K562 (cell line): ENCODE measurements at regions not wholly inside any gene's neighbourhood (a gene's known extent, or its start where the extent isn't known, plus 50 kb on each side); places are given as distances from the start of the nearest gene placed in this dataset.

Experiments
- ATAC-seq: fragments of 200-7000 bp; cut with Tn5 transposase; 3 replicates; pipeline ENCODE4 v1.9.1; 2020; ENCODE audit warnings: moderate library complexity
- BruUV-seq: library from RNA; stranded (reverse); fragments of 400-500 nt; replicated peaks from 2 replicates; lab custom pipeline; 2021; lab: Mats Ljungman, UMichigan
- CTCF ChIA-PET: fragments of 300-600 bp; formaldehyde crosslinking; extraction: SDS; loops from one replicate; lab custom pipeline; 2021; ENCODE audit warnings: low intra/inter-chr PET ratio; lab: Yijun Ruan, JAX
- POLR2A ChIA-PET: fragments of 300-600, 350-650 bp; sonication (Branson Sonifier 250); formaldehyde crosslinking; extraction: SDS; loops from one replicate; lab custom pipeline; 2021; ENCODE audit warnings: antibody characterized with exemption, inconsistent platforms; lab: Yijun Ruan, JAX
- DNase-seq, 4 experiments: peaks; one replicate each; pipeline versions ENCODE4 v3.0.0 to v3.0.0-alpha.2; 2011 to 2018; ENCODE audit warnings: low spot score in 3 of 4, mixed read lengths in 3 of 4; ENCODE audit errors: extremely low read depth in 1 of 4
- FAIRE-seq: peaks from 2 replicates; lab custom pipeline; 2011; peaks lifted over from hg19 to GRCh38; lab: Jason Lieb, UNC
- H2AFZ ChIP-seq: 2 replicates; pipeline ENCODE4 v1.6.0; 2011; ENCODE audit warnings: low read depth, low read length, control low read depth, inconsistent platforms
- H3K27ac ChIP-seq: fragments of 200-600 bp; 3 replicates; pipeline ENCODE4 v1.8.0; 2011; ENCODE audit warnings: low read depth, mild to moderate bottlenecking, control low read depth, inconsistent platforms, low read length, moderate library complexity, mixed read lengths; ENCODE audit errors: extremely low read depth
- H3K27me3 ChIP-seq, 2 experiments: fragments of 300-600 bp in 1 of 2; 2 replicates in 1 of 2; 3 replicates in 1 of 2; pipeline versions ENCODE4 v1.6.0 to v1.8.0; 2011; ENCODE audit warnings: inconsistent platforms in 2 of 2, low read length in 2 of 2, mild to moderate bottlenecking in 1 of 2, mixed read lengths in 1 of 2, moderate library complexity in 1 of 2; ENCODE audit not compliant: control insufficient read depth in 2 of 2, insufficient read depth in 2 of 2
- H3K36me3 ChIP-seq: fragments of 300-600 bp; 3 replicates; pipeline ENCODE4 v1.8.0; 2011; ENCODE audit warnings: mild to moderate bottlenecking, low read length, inconsistent platforms; ENCODE audit not compliant: control insufficient read depth, insufficient read depth
- H3K4me1 ChIP-seq, 2 experiments: fragments of 200-600 bp in 1 of 2; replicated peaks in 1 of 2; 2 replicates in 1 of 2; 3 replicates in 1 of 2; pipeline versions ENCODE4 v1.5.1 to v1.8.0; 2011; ENCODE audit warnings: inconsistent platforms in 2 of 2, low read length in 2 of 2, mild to moderate bottlenecking in 1 of 2, mixed read lengths in 1 of 2, moderate library complexity in 1 of 2; ENCODE audit not compliant: control insufficient read depth in 2 of 2, insufficient read depth in 2 of 2
- H3K4me2 ChIP-seq: 2 replicates; pipeline ENCODE4 v1.6.1; 2011; ENCODE audit warnings: low read length, control low read depth, inconsistent platforms, mixed read lengths; ENCODE audit not compliant: insufficient read depth
- H3K4me3 ChIP-seq: fragments of 200-600 bp; sonication (generic), shearing (Covaris generic); 2 replicates; pipeline ENCODE4 v1.5.1; 2016; ENCODE audit warnings: control low read depth, inconsistent platforms
- H3K79me2 ChIP-seq: fragments of 200-600 bp; 3 replicates; pipeline ENCODE4 v1.8.0; 2011; ENCODE audit warnings: low read length, inconsistent platforms; ENCODE audit not compliant: control insufficient read depth, insufficient read depth
- H3K9ac ChIP-seq, 2 experiments: 2 replicates each; pipeline versions ENCODE4 v1.6.0 to v1.6.1; 2011; ENCODE audit warnings: low read depth in 2 of 2, low read length in 2 of 2, control low read depth in 1 of 2, inconsistent platforms in 1 of 2, mild to moderate bottlenecking in 1 of 2, mixed read lengths in 1 of 2; ENCODE audit not compliant: insufficient read depth in 1 of 2
- H3K9me1 ChIP-seq: one replicate; pipeline ENCODE4 v1.6.0; 2011; ENCODE audit warnings: inconsistent platforms, mild to moderate bottlenecking, low read length, moderate library complexity; ENCODE audit not compliant: control insufficient read depth, insufficient read depth
- H3K9me3 ChIP-seq: replicated peaks from 2 replicates; pipeline ENCODE4 v1.5.1; 2011; ENCODE audit warnings: low read depth, low read length, inconsistent platforms; ENCODE audit not compliant: control insufficient read depth, insufficient read depth
- H4K20me1 ChIP-seq: replicated peaks from 2 replicates; pipeline ENCODE4 v1.6.1; 2011; ENCODE audit warnings: low read length, inconsistent platforms, mixed read lengths; ENCODE audit not compliant: control insufficient read depth, insufficient read depth
- ARID2 ChIP-seq: fragments of 450-650 bp; IDR thresholded peaks from 2 replicates; pipeline ENCODE4 v1.6.1; 2017; ENCODE audit warnings: antibody characterized with exemption, mild to moderate bottlenecking
- CTCF ChIP-seq, 3 experiments: IDR thresholded peaks in 2 of 3; conservative IDR thresholded peaks in 1 of 3; 2 replicates each; pipeline ENCODE4 v1.5.1; 2011 to 2012; ENCODE audit warnings: low read length in 3 of 3, mild to moderate bottlenecking in 3 of 3, control low read depth in 2 of 3, improper control_type of control experiment in 1 of 3, inconsistent platforms in 1 of 3, low read depth in 1 of 3, mixed read lengths in 1 of 3, moderate library complexity in 1 of 3; ENCODE audit not compliant: insufficient read depth in 2 of 3
- JUND ChIP-seq, 2 experiments: IDR thresholded peaks; 2 replicates in 1 of 2; 3 replicates in 1 of 2; pipeline ENCODE4 v1.6.1; 2011; ENCODE audit warnings: borderline replicate concordance in 2 of 2, low read depth in 2 of 2, low read length in 2 of 2, improper control_type of control experiment in 1 of 2, missing biosample characterization in 1 of 2, missing genetic modification characterization in 1 of 2, missing genetic modification reagents in 1 of 2
- PTRF ChIP-seq: fragments of 450-650 bp; IDR thresholded peaks from 2 replicates; pipeline ENCODE4 v1.6.1; 2016; ENCODE audit warnings: mild to moderate bottlenecking, missing genetic modification characterization, missing compliant biosample characterization
- REST ChIP-seq, 2 experiments: fragments of 450-650 bp; formaldehyde crosslinking in 1 of 2; IDR thresholded peaks; 2 replicates each; pipeline versions ENCODE4 v1.4.0 to v1.6.1; 2014 to 2020; ENCODE audit warnings: mild to moderate bottlenecking in 2 of 2, borderline replicate concordance in 1 of 2, low read depth in 1 of 2
- SMC3 ChIP-seq: conservative IDR thresholded peaks from 2 replicates; pipeline ENCODE4 v1.6.1; 2011; ENCODE audit warnings: low read depth, low read length, improper control_type of control experiment; ENCODE audit not compliant: insufficient read depth
- STAG1 ChIP-seq: sonication (generic); formaldehyde crosslinking; IDR thresholded peaks from 2 replicates; pipeline ENCODE4 v1.5.0; 2020; ENCODE audit warnings: missing genetic modification reagents, borderline replicate concordance
- ZNF140 ChIP-seq: fragments of 250-450 bp; sonication (Bioruptor Pico); IDR thresholded peaks from 2 replicates; pipeline ENCODE4 v1.8.0; 2021; ENCODE audit warnings: moderate library complexity, mild to moderate bottlenecking, inconsistent platforms
- WGBS: fragments of 100-300 bp; shearing (Covaris generic); methylation state at CpG from one replicate; pipeline ENCODE4 v1.1.6; 2016; ENCODE audit warnings: low coverage, mixed read lengths; ENCODE audit not compliant: insufficient coverage; ENCODE audit errors: missing lambda C conversion rate; 5-methylcytosine and 5-hydroxymethylcytosine counted together
- in situ Hi-C: fragments of 300-500 bp; cut with MboI; formaldehyde crosslinking; loops from 4 replicates; pipeline ENCODE4 v1.15.0; 2018; ENCODE audit warnings: inconsistent platforms, mixed read lengths
- intact Hi-C: fragments of 100-400 bp; cut with micrococcal nuclease; formaldehyde crosslinking; loops from 2 replicates; pipeline ENCODE4 v1.14.2; 2022

GRCh38 chr21:39088831-39089380 is 94.3 kb downstream of the PSMG1 start:
- ATAC-seq (peak; percentile 69), FAIRE-seq (no peak), DNase-seq (peak; percentile 29 to 43 (median 38))
- H3K4me3 ChIP-seq = no peak overlapping the region
- 0% methylated on average over 9 of the region's 9 CpGs for WGBS
- H3K36me3 ChIP-seq = no peaks in the 10 kb centered on the region
- in situ Hi-C loops (no loop called here), intact Hi-C loops (loop anchor here (1.0 kb wide), 2 partner anchors 37 to 49 kb away; no protein-coding TSS in a partner anchor)
- no peak overlapping the region for H2AFZ ChIP-seq
- H3K27me3 ChIP-seq = peaks cover 65 to 89% of the 10 kb centered on the region in 2 experiments
- no peaks in the 10 kb centered on the region for H3K79me2 ChIP-seq
- peaks cover 2% of the 10 kb centered on the region for H3K9me1 ChIP-seq
- CTCF ChIA-PET = interaction anchor here (0.7 to 1.4 kb wide), 2 partner anchors 49 to 86 kb away, joined by 3 to 5 read pairs; no protein-coding TSS in a partner anchor
- peaks cover 0 to 6% of the 10 kb centered on the region in 2 experiments; a peak in 2 of 5 replicates for H3K4me1 ChIP-seq
- no peak overlapping the region for H3K4me2 ChIP-seq
- no TSS peak for BruUV-seq
- H3K9me3 ChIP-seq = no peaks in the 10 kb centered on the region
- POLR2A ChIA-PET = no interaction called here
- no peak overlapping the region for H3K9ac ChIP-seq
- no peak overlapping the region for H3K27ac ChIP-seq
- H4K20me1 ChIP-seq = peaks cover 3% of the 10 kb centered on the region; the same call in 1 of the 2 replicates
- TF ChIP-seq ARID2 = 0 out of 2 replicates have a peak, but pooled peaks have one; percentile 26
- TF ChIP-seq SMC3 = peak; percentile 40; the same call in 1 of the 2 replicates
- no peak for TF ChIP-seq PTRF (tag)
- peak; percentile 51 for TF ChIP-seq REST (IDR thresholded peaks at IDR 0.05; ENCODE audit: borderline replicate concordance)
- TF ChIP-seq REST (CRISPR knock-in tag; IDR thresholded peaks at IDR 0.05; ENCODE audit: low read depth) = no peak
- TF ChIP-seq CTCF (IDR thresholded peaks at IDR 0.05 in 2 of 3, conservative IDR thresholded peaks at IDR 0.05 in 1 of 3; ENCODE audit: insufficient read depth in 2 of 3, low read depth in 1 of 3, low read length in 3 of 3) = peak; percentile 44 to 72 (median 68)
- TF ChIP-seq JUND (IDR thresholded peaks at IDR 0.05; ENCODE audit: borderline replicate concordance, low read depth, low read length) = 0 out of 2 replicates have a peak, but pooled peaks have one; percentile 20
- TF ChIP-seq JUND (tag; IDR thresholded peaks at IDR 0.05; ENCODE audit: borderline replicate concordance, low read depth, low read length) = no peak
- no peak for TF ChIP-seq ZNF140 (CRISPR knock-in tag)
- peak; percentile 60; the same call in 1 of the 2 replicates for TF ChIP-seq STAG1 (CRISPR knock-in tag)
